ENCODE measurements at regions not wholly inside any gene's neighbourhood (a gene's known extent, or its start where the extent isn't known, plus 50 kb on each side); places are given as distances from the start of the nearest gene placed in this dataset.

DNA sequence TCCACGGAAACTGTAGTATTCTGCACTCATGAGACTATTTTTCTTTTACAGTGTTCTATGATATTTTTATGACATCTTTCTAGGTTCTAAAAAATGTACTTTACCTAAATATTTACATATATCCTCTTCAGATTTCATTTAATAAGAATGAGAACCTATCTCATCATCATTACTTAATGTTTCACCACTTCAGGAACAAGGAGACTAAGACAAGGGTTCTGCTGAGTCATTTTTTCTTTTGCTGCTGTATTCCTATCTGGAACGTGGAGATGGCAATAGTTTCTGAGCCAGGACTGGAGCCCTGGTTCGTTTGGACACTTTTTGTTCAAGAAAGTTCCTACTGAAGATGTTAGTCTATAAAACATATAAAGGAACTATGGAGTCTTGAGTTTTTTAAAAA is 258.2 kb upstream of the MAP3K1 start:
- TF ChIP-seq, protein P1, sequence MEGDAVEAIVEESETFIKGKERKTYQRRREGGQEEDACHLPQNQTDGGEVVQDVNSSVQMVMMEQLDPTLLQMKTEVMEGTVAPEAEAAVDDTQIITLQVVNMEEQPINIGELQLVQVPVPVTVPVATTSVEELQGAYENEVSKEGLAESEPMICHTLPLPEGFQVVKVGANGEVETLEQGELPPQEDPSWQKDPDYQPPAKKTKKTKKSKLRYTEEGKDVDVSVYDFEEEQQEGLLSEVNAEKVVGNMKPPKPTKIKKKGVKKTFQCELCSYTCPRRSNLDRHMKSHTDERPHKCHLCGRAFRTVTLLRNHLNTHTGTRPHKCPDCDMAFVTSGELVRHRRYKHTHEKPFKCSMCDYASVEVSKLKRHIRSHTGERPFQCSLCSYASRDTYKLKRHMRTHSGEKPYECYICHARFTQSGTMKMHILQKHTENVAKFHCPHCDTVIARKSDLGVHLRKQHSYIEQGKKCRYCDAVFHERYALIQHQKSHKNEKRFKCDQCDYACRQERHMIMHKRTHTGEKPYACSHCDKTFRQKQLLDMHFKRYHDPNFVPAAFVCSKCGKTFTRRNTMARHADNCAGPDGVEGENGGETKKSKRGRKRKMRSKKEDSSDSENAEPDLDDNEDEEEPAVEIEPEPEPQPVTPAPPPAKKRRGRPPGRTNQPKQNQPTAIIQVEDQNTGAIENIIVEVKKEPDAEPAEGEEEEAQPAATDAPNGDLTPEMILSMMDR (conservative IDR thresholded peaks at IDR 0.05 in 1 of 2, IDR thresholded peaks at IDR 0.05 in 1 of 2; ENCODE audit: low read depth in 1 of 2, low read length in 2 of 2) = no peak
- no peak for TF ChIP-seq EZH2 (IDR thresholded peaks at IDR 0.05; ENCODE audit: low read length, missing control alignments)

All from fibroblast of lung (primary cell).